ENCODE measurements at regions not wholly inside any gene's neighbourhood (a gene's known extent, or its start where the extent isn't known, plus 50 kb on each side); places are given as distances from the start of the nearest gene placed in this dataset.

GRCh38 chr4:14752341-14753046 lies 249.8 kb upstream of the CPEB2 start:
- TF ChIP-seq EZH2phosphoT487 (IDR thresholded peaks at IDR 0.05) = no peak
- no peak for TF ChIP-seq CTCF (IDR thresholded peaks at IDR 0.05)
